ENCODE measurements at regions not wholly inside any gene's neighbourhood (a gene's known extent, or its start where the extent isn't known, plus 50 kb on each side); places are given as distances from the start of the nearest gene placed in this dataset.

DNA sequence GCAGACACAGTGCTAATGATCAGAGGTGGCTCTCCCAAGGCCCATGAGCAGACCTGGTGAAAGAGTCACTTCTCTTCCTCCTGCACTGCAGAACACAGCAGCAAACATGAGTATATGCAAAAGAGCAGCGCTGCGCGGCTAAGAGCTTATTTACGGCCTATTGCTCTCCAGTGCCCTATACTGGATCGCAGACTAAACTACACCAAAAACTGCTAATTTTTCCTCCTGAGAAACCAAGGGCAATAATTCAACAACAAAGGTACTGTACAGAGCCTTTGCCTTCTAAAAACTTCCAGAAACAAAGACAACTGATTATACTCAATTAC lies 702.5 kb downstream of the ARAP2 start:
- TF ChIP-seq, protein P1, sequence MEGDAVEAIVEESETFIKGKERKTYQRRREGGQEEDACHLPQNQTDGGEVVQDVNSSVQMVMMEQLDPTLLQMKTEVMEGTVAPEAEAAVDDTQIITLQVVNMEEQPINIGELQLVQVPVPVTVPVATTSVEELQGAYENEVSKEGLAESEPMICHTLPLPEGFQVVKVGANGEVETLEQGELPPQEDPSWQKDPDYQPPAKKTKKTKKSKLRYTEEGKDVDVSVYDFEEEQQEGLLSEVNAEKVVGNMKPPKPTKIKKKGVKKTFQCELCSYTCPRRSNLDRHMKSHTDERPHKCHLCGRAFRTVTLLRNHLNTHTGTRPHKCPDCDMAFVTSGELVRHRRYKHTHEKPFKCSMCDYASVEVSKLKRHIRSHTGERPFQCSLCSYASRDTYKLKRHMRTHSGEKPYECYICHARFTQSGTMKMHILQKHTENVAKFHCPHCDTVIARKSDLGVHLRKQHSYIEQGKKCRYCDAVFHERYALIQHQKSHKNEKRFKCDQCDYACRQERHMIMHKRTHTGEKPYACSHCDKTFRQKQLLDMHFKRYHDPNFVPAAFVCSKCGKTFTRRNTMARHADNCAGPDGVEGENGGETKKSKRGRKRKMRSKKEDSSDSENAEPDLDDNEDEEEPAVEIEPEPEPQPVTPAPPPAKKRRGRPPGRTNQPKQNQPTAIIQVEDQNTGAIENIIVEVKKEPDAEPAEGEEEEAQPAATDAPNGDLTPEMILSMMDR (conservative IDR thresholded peaks at IDR 0.05; ENCODE audit: low read length), result no peak
- TF ChIP-seq EZH2phosphoT487 (IDR thresholded peaks at IDR 0.05; ENCODE audit: borderline replicate concordance), result no peak

Measured in Loucy (cell line).